Loucy (cell line): ENCODE measurements at regions not wholly inside any gene's neighbourhood (a gene's known extent, or its start where the extent isn't known, plus 50 kb on each side); places are given as distances from the start of the nearest gene placed in this dataset.

Experiments used
- EZH2phosphoT487 ChIP-seq: fragments of 200-600 bp; IDR thresholded peaks from 2 replicates; pipeline ENCODE4 v1.6.1; 2018; ENCODE audit warnings: antibody characterized with exemption, mild to moderate bottlenecking, moderate library complexity, borderline replicate concordance
- TF ChIP-seq, protein P1 (sequence below): fragments of 200-600 bp; sonication (generic); conservative IDR thresholded peaks from 2 replicates; pipeline ENCODE4 v1.5.1; 2014; ENCODE audit warnings: mild to moderate bottlenecking, antibody characterized with exemption, low read length

DNA sequence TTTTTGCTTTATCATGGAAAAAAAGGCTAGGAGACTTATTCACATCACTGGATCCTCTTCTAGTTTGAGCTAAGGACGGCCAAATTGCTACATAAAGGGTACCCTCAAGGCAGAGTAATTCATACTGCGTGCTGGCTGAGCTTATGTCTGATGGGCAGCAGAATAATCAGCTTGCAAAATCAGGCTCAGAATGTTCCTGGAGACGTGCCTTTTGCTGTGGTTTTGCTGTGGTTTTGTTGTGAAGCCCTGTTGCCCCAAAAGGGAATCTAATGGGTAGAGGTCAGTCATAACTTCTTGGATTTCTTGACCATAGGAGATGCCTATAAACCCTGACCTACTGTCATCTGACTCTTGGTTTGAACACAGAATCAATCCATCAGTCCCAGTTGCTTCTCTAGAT, 189.9 kb downstream of the SOX2 start:
- TF ChIP-seq, protein P1, sequence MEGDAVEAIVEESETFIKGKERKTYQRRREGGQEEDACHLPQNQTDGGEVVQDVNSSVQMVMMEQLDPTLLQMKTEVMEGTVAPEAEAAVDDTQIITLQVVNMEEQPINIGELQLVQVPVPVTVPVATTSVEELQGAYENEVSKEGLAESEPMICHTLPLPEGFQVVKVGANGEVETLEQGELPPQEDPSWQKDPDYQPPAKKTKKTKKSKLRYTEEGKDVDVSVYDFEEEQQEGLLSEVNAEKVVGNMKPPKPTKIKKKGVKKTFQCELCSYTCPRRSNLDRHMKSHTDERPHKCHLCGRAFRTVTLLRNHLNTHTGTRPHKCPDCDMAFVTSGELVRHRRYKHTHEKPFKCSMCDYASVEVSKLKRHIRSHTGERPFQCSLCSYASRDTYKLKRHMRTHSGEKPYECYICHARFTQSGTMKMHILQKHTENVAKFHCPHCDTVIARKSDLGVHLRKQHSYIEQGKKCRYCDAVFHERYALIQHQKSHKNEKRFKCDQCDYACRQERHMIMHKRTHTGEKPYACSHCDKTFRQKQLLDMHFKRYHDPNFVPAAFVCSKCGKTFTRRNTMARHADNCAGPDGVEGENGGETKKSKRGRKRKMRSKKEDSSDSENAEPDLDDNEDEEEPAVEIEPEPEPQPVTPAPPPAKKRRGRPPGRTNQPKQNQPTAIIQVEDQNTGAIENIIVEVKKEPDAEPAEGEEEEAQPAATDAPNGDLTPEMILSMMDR, result no peak
- TF ChIP-seq EZH2phosphoT487, result no peak
